ENCODE measurements at regions not wholly inside any gene's neighbourhood (a gene's known extent, or its start where the extent isn't known, plus 50 kb on each side); places are given as distances from the start of the nearest gene placed in this dataset.

- Histone ChIP-seq H3K36me3 (ENCODE audit: insufficient read depth, low read length) (no peaks in the 10 kb centered on the region), H3K27me3 (ENCODE audit: insufficient read depth, low read length) (no peaks in the 10 kb centered on the region), H2AFZ (ENCODE audit: low read length, unreplicated experiment) (no peak overlapping the region), H3K4me1 (ENCODE audit: control insufficient read depth, insufficient read depth, low read length, unreplicated experiment) (no peaks in the 10 kb centered on the region), H3K79me2 (ENCODE audit: control insufficient read depth, insufficient read depth, low read length, unreplicated experiment) (no peaks in the 10 kb centered on the region), H3K4me3 (ENCODE audit: low read depth, low read length) (no peak overlapping the region), H3K27ac (ENCODE audit: low read depth, low read length) (no peak overlapping the region)
Measured at GRCh38 chr2:128769457-128770142, 450.9 kb upstream of the HS6ST1 start.

- no peaks in the 10 kb centered on the region for H3K79me2 ChIP-seq (ENCODE audit: control insufficient read depth, insufficient read depth, low read length, unreplicated experiment)
- H3K27me3 ChIP-seq (ENCODE audit: insufficient read depth, low read length) = no peaks in the 10 kb centered on the region
- H3K27ac ChIP-seq (ENCODE audit: low read depth, low read length) = no peak overlapping the region
- no peak overlapping the region for H2AFZ ChIP-seq (ENCODE audit: low read length, unreplicated experiment)
- no peaks in the 10 kb centered on the region for H3K4me1 ChIP-seq (ENCODE audit: control insufficient read depth, insufficient read depth, low read length, unreplicated experiment)
- H3K36me3 ChIP-seq (ENCODE audit: insufficient read depth, low read length) = no peaks in the 10 kb centered on the region
- H3K4me3 ChIP-seq (ENCODE audit: low read depth, low read length) = no peak overlapping the region
Measured at GRCh38 chr2:128770143-128771085, 451.7 kb upstream of the HS6ST1 start.

DNA sequence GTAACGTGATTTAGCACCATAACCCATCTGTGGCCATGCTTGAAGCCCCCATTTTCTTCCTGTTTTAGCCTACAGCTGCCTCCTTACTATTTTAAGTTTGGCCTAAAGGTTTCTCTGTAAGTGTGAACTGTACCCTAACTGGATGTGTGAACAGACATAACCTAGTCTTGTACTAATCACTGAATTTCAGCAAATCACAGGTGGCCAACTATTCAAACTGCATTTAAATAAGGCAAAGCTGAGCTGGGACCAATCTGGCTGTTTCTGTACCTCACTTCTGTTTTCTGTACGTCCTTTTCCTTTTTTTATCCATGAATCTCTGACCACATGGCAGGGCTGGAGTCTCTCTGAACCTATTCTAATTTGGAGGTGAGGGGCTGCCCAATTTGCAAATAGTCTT is 452.7 kb upstream of the HS6ST1 start:
- no peak overlapping the region for H2AFZ ChIP-seq (ENCODE audit: low read length, unreplicated experiment)
- no peaks in the 10 kb centered on the region for H3K4me1 ChIP-seq (ENCODE audit: control insufficient read depth, insufficient read depth, low read length, unreplicated experiment)
- H3K4me3 ChIP-seq (ENCODE audit: low read depth, low read length) = no peak overlapping the region
- H3K27me3 ChIP-seq (ENCODE audit: insufficient read depth, low read length) = no peaks in the 10 kb centered on the region
- no peaks in the 10 kb centered on the region for H3K79me2 ChIP-seq (ENCODE audit: control insufficient read depth, insufficient read depth, low read length, unreplicated experiment)
- H3K27ac ChIP-seq (ENCODE audit: low read depth, low read length) = no peak overlapping the region
- no peaks in the 10 kb centered on the region for H3K36me3 ChIP-seq (ENCODE audit: insufficient read depth, low read length)

GRCh38 chr2:128772671-128773070 is 454.0 kb upstream of the HS6ST1 start:
- H3K36me3 ChIP-seq (ENCODE audit: insufficient read depth, low read length) = no peaks in the 10 kb centered on the region
- H3K27me3 ChIP-seq (ENCODE audit: insufficient read depth, low read length) = no peaks in the 10 kb centered on the region
- no peaks in the 10 kb centered on the region for H3K79me2 ChIP-seq (ENCODE audit: control insufficient read depth, insufficient read depth, low read length, unreplicated experiment)
- no peak overlapping the region for H3K27ac ChIP-seq (ENCODE audit: low read depth, low read length)
- no peaks in the 10 kb centered on the region for H3K4me1 ChIP-seq (ENCODE audit: control insufficient read depth, insufficient read depth, low read length, unreplicated experiment)
- H3K4me3 ChIP-seq (ENCODE audit: low read depth, low read length) = no peak overlapping the region
- H2AFZ ChIP-seq (ENCODE audit: low read length, unreplicated experiment) = no peak overlapping the region

- Histone ChIP-seq H3K27me3 (ENCODE audit: insufficient read depth, low read length) (no peaks in the 10 kb centered on the region), H3K27ac (ENCODE audit: low read depth, low read length) (no peak overlapping the region), H3K4me1 (ENCODE audit: control insufficient read depth, insufficient read depth, low read length, unreplicated experiment) (no peaks in the 10 kb centered on the region), H2AFZ (ENCODE audit: low read length, unreplicated experiment) (no peak overlapping the region), H3K4me3 (ENCODE audit: low read depth, low read length) (no peak overlapping the region), H3K36me3 (ENCODE audit: insufficient read depth, low read length) (no peaks in the 10 kb centered on the region), H3K79me2 (ENCODE audit: control insufficient read depth, insufficient read depth, low read length, unreplicated experiment) (no peaks in the 10 kb centered on the region)
Measured at GRCh38 chr2:128773641-128774319, 455.1 kb upstream of the HS6ST1 start.

DNA sequence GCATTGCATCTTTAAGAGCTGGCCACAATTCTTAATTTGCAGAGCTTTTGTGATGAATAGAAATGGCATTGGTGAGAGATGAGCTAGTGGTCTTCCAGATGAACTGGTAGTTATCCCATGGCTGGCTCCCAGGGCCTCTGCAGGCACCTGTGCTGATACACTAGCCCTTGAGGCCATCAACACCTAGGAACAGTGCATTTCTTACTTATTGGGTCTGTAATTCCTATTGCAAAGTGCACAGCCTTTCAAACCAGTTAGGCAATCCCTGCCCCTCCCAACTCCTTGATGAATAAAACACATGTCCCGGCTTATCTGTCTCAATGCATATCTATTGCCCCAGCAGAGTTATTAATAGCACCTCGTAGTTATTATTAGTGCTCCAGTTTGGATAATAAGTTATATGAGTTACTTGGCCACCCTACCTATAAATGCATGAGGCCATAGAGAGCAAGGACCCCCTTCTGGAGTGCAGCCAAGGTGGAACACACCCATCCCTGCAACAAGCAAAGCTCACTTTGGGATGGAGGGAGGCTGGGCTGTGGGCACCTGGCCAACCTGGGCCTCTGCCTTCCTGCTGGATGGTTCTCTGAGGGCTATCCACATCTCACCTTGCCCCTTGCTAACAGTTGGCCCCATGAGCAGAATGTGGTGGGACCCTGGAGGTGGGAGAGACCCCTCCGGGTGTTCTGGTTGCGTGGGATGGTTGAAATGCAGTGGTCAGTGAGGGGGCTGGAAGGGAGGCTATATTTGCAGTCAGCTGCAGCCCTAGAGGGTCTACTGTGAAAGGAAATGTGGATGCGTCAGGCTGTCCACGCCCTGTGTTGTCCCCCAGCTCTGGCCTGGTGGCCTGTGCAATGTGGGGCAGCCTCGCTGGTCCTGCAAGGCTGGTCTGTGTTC is 455.9 kb upstream of the HS6ST1 start:
- H3K27ac ChIP-seq (ENCODE audit: low read depth, low read length) = no peak overlapping the region
- H3K4me3 ChIP-seq (ENCODE audit: low read depth, low read length) = no peak overlapping the region
- H2AFZ ChIP-seq (ENCODE audit: low read length, unreplicated experiment) = no peak overlapping the region
- no peaks in the 10 kb centered on the region for H3K79me2 ChIP-seq (ENCODE audit: control insufficient read depth, insufficient read depth, low read length, unreplicated experiment)
- no peaks in the 10 kb centered on the region for H3K4me1 ChIP-seq (ENCODE audit: control insufficient read depth, insufficient read depth, low read length, unreplicated experiment)
- no peaks in the 10 kb centered on the region for H3K36me3 ChIP-seq (ENCODE audit: insufficient read depth, low read length)
- no peaks in the 10 kb centered on the region for H3K27me3 ChIP-seq (ENCODE audit: insufficient read depth, low read length)

DNA sequence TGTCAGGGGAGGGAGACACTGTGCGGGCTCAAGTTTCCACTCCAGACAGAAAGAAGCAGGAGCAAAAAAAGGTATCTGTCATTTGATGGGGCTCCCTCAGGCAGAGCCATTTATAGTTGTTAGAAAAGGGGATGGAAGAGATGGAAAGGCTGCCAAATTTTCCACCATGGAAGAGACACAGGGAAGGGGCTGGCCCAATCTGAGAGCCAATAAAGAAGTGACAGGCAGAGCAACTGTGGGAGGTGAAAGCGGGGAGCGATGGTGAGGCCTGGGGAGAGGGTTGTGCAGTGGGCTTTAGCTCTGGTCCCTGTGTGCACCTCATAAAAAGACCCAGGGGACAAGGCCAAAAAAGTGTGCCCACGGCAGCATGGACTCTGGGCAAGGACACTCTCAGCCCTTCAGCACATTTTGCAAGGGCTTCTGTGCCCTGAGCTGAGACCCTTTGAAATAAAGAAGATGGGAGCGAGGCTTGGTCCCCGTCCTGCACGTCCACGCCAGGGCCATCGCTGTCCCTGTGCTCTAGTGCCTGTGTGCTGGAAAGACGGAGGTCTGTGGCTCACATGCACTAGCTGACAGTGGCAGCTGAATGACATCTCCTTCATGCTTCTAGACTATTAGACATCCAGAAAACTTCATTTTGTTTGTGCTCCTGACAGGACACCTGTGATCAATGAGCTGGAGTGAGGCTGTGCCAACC is 456.7 kb upstream of the HS6ST1 start:
- H3K4me3 ChIP-seq (ENCODE audit: low read depth, low read length) = no peak overlapping the region
- no peaks in the 10 kb centered on the region for H3K79me2 ChIP-seq (ENCODE audit: control insufficient read depth, insufficient read depth, low read length, unreplicated experiment)
- no peaks in the 10 kb centered on the region for H3K27me3 ChIP-seq (ENCODE audit: insufficient read depth, low read length)
- H3K4me1 ChIP-seq (ENCODE audit: control insufficient read depth, insufficient read depth, low read length, unreplicated experiment) = no peaks in the 10 kb centered on the region
- H3K27ac ChIP-seq (ENCODE audit: low read depth, low read length) = no peak overlapping the region
- H3K36me3 ChIP-seq (ENCODE audit: insufficient read depth, low read length) = no peaks in the 10 kb centered on the region
- H2AFZ ChIP-seq (ENCODE audit: low read length, unreplicated experiment) = no peak overlapping the region

DNA sequence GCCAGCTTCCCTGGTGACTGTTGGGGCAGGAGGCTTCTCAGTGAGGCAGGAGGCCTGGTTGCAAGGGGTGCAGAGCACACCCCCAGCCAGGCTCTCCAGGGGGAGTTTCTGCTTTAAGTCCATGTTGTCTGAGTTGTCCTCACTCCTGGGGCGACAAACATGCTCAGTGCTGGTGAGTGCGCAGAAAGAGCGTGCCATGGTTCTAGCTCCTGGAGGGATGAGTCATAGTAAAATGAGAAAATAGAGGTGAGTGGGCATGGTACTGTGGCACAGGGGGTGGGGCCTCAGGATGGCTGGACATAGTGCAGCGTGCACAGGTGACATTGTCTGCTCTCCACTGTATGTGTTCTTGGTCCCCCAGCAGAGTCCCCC is 457.2 kb upstream of the HS6ST1 start:
- no peaks in the 10 kb centered on the region for H3K4me1 ChIP-seq (ENCODE audit: control insufficient read depth, insufficient read depth, low read length, unreplicated experiment)
- H2AFZ ChIP-seq (ENCODE audit: low read length, unreplicated experiment) = no peak overlapping the region
- H3K4me3 ChIP-seq (ENCODE audit: low read depth, low read length) = no peak overlapping the region
- no peaks in the 10 kb centered on the region for H3K36me3 ChIP-seq (ENCODE audit: insufficient read depth, low read length)
- no peak overlapping the region for H3K27ac ChIP-seq (ENCODE audit: low read depth, low read length)
- H3K27me3 ChIP-seq (ENCODE audit: insufficient read depth, low read length) = no peaks in the 10 kb centered on the region
- H3K79me2 ChIP-seq (ENCODE audit: control insufficient read depth, insufficient read depth, low read length, unreplicated experiment) = no peaks in the 10 kb centered on the region

DNA sequence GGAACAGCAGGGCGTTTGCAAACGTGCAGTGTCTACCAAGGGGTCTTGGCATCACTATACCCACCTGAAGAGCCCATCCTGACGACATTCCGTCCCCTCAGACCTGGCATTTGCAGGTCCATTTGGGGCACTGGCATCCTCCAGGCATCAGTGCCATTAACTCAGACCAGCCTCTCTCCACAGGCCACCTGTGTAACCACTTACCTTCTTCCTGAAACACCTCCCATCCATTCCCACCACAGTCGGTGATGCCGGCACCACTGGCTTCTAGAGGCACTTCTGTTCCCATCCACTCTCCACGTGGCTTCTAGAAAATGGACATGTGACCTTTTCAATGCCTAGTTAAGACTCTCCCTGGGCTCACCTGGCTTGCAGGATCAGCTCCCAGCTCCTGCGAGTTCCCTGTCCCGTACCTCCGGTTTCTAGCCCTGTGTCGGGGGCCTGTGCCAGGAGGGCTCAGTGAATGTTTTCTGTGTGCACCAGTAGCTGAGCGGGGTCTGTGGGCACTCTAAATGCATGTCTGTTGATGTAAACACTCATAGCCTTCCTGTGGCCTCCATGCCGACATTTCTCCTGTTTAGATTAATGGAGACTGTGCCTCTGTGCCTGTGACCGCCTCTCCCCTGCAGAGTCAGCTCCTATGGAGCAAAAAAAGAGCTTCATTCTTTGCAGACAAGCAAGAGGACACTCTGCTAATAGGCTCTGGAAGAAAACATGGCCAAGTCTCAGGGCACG is 458.0 kb upstream of the HS6ST1 start:
- H3K27me3 ChIP-seq (ENCODE audit: insufficient read depth, low read length) = no peaks in the 10 kb centered on the region
- no peaks in the 10 kb centered on the region for H3K4me1 ChIP-seq (ENCODE audit: control insufficient read depth, insufficient read depth, low read length, unreplicated experiment)
- no peaks in the 10 kb centered on the region for H3K36me3 ChIP-seq (ENCODE audit: insufficient read depth, low read length)
- no peak overlapping the region for H3K4me3 ChIP-seq (ENCODE audit: low read depth, low read length)
- no peak overlapping the region for H2AFZ ChIP-seq (ENCODE audit: low read length, unreplicated experiment)
- no peaks in the 10 kb centered on the region for H3K79me2 ChIP-seq (ENCODE audit: control insufficient read depth, insufficient read depth, low read length, unreplicated experiment)
- no peak overlapping the region for H3K27ac ChIP-seq (ENCODE audit: low read depth, low read length)
